ENCODE measurements at regions not wholly inside any gene's neighbourhood (a gene's known extent, or its start where the extent isn't known, plus 50 kb on each side); places are given as distances from the start of the nearest gene placed in this dataset.

DNA sequence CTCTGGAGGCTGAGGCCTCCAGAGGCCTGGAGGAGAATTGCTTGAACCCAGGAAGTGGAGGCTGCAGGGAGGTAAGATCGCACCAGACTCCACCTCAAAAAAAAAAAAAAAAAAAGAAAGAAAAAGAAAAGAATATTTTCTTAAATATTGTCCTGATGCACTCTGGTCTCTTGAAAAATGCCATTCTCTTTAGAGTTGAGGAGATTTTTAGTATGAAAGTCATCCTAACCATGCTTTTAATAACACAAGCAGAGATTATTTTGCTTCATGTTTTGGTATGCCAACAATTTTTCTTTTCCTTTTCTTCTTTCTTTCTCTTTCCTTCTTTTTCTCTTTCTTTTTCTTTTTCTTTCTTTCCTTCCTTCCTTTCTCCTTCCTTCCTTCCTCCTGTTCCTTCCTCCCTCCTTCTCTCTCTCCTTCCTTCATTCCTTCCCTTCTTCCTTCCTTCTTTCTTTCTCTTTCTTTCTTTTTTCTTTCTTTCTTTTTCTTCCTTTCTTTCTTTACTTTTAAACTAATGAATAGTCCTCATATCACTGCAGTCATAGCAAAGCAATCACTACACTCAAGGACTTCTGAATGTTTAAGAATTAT is 116.9 kb upstream of the CCNH start (continued):
- no peak for TF ChIP-seq CREB1 (CRISPR knock-in tag; IDR thresholded peaks at IDR 0.05; ENCODE audit: low read depth)
- no peak for TF ChIP-seq STAT1 (IDR thresholded peaks at IDR 0.05; ENCODE audit: unreplicated experiment)
- no peak for TF ChIP-seq JUNB (IDR thresholded peaks at IDR 0.05; ENCODE audit: unreplicated experiment)
- no peak for TF ChIP-seq NANOG (IDR thresholded peaks at IDR 0.05; ENCODE audit: borderline replicate concordance)
- no peak for TF ChIP-seq ZNF331 (CRISPR knock-in tag; IDR thresholded peaks at IDR 0.05; ENCODE audit: low read depth)

DNA sequence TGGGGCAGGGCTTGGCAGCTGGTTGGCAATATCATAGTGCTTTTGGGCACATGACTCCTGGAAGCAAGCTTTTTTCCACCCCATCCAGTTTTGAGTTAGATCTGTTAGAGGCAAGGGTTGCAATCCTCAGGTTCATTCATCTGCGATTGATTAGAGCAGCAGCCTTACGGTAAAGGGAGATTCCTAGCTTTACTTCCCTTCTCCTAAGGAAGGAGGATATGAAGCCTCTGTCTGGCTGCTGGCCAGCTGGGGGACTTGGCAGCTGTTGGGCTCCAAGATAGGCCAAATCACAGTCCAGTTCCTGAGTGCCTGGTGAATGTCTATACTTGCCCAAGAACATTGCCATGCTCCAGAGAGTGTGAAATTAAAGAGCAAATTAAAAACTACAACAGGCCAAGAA is 113.4 kb upstream of the CCNH start:
- Histone ChIP-seq H3F3A (replicated peaks; ENCODE audit: low read depth) (no peaks in the 10 kb centered on the region), H3K79me2 (replicated peaks; ENCODE audit: insufficient read depth) (no peaks in the 10 kb centered on the region), H3K4me2 (no peak overlapping the region), H3K4me3 (no peak overlapping the region), H2AFZ (no peak overlapping the region; the same call in 1 of the 2 replicates), H3K27me3 (ENCODE audit: insufficient read depth) (no peaks in the 10 kb centered on the region), H3K27ac (ENCODE audit: low read depth) (no peak overlapping the region), H3K9me2 (ENCODE audit: insufficient read depth) (no peaks in the 10 kb centered on the region), H3K36me3 (ENCODE audit: insufficient read depth) (no peaks in the 10 kb centered on the region), H4K20me1 (replicated peaks; ENCODE audit: insufficient read depth) (no peaks in the 10 kb centered on the region), H3K4me1 (ENCODE audit: insufficient read depth) (peaks cover 4% of the 10 kb centered on the region; the same call in 1 of the 2 replicates)
- no peak overlapping the region for H3K27ac Mint-ChIP-seq
- H3K9me3 Mint-ChIP-seq, result no peaks in the 10 kb centered on the region
- H3K36me3 Mint-ChIP-seq (ENCODE audit: low read depth), result no peaks in the 10 kb centered on the region
- ATAC-seq (no peak), DNase-seq (ENCODE audit: low spot score) (no peak)
- no peaks in the 10 kb centered on the region for H3K27me3 Mint-ChIP-seq (ENCODE audit: insufficient read depth, low read depth, poor library complexity)
- TF ChIP-seq, protein P1, sequence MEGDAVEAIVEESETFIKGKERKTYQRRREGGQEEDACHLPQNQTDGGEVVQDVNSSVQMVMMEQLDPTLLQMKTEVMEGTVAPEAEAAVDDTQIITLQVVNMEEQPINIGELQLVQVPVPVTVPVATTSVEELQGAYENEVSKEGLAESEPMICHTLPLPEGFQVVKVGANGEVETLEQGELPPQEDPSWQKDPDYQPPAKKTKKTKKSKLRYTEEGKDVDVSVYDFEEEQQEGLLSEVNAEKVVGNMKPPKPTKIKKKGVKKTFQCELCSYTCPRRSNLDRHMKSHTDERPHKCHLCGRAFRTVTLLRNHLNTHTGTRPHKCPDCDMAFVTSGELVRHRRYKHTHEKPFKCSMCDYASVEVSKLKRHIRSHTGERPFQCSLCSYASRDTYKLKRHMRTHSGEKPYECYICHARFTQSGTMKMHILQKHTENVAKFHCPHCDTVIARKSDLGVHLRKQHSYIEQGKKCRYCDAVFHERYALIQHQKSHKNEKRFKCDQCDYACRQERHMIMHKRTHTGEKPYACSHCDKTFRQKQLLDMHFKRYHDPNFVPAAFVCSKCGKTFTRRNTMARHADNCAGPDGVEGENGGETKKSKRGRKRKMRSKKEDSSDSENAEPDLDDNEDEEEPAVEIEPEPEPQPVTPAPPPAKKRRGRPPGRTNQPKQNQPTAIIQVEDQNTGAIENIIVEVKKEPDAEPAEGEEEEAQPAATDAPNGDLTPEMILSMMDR (conservative IDR thresholded peaks at IDR 0.05; ENCODE audit: low read depth in 2 of 2), result no peak
- no peak for TF ChIP-seq ZNF462 (CRISPR knock-in tag; IDR thresholded peaks at IDR 0.05)
- TF ChIP-seq ZNF331 (CRISPR knock-in tag; IDR thresholded peaks at IDR 0.05; ENCODE audit: low read depth), result no peak
- no peak for TF ChIP-seq NANOG (IDR thresholded peaks at IDR 0.05; ENCODE audit: borderline replicate concordance)
- no peak for TF ChIP-seq REST (IDR thresholded peaks at IDR 0.05; ENCODE audit: unreplicated experiment)
- TF ChIP-seq EZH2phosphoT487 (IDR thresholded peaks at IDR 0.05; ENCODE audit: unreplicated experiment), result no peak
- TF ChIP-seq STAT1 (IDR thresholded peaks at IDR 0.05; ENCODE audit: unreplicated experiment), result no peak
- no peak for TF ChIP-seq CREB1 (CRISPR knock-in tag; IDR thresholded peaks at IDR 0.05; ENCODE audit: low read depth)
- no peak overlapping the region for H3K4me3 Mint-ChIP-seq
- no peaks in the 10 kb centered on the region for H3K4me1 Mint-ChIP-seq

Measured in GM23338 (cell line).